ENCODE measurements at regions not wholly inside any gene's neighbourhood (a gene's known extent, or its start where the extent isn't known, plus 50 kb on each side); places are given as distances from the start of the nearest gene placed in this dataset.

- Histone ChIP-seq H3K4me3 (ENCODE audit: severe bottlenecking) (no peak overlapping the region), H3K4me1 (ENCODE audit: insufficient read depth, poor library complexity, severe bottlenecking) (peaks cover 41% of the 10 kb centered on the region), H3K27me3 (ENCODE audit: insufficient read depth, poor library complexity, severe bottlenecking) (no peaks in the 10 kb centered on the region), H3K9me3 (ENCODE audit: severe bottlenecking) (no peaks in the 10 kb centered on the region), H3K36me3 (ENCODE audit: low read depth) (no peaks in the 10 kb centered on the region), H3K27ac (ENCODE audit: poor library complexity, severe bottlenecking) (no peak overlapping the region)
- TF ChIP-seq, protein P1, sequence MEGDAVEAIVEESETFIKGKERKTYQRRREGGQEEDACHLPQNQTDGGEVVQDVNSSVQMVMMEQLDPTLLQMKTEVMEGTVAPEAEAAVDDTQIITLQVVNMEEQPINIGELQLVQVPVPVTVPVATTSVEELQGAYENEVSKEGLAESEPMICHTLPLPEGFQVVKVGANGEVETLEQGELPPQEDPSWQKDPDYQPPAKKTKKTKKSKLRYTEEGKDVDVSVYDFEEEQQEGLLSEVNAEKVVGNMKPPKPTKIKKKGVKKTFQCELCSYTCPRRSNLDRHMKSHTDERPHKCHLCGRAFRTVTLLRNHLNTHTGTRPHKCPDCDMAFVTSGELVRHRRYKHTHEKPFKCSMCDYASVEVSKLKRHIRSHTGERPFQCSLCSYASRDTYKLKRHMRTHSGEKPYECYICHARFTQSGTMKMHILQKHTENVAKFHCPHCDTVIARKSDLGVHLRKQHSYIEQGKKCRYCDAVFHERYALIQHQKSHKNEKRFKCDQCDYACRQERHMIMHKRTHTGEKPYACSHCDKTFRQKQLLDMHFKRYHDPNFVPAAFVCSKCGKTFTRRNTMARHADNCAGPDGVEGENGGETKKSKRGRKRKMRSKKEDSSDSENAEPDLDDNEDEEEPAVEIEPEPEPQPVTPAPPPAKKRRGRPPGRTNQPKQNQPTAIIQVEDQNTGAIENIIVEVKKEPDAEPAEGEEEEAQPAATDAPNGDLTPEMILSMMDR (IDR thresholded peaks at IDR 0.05; ENCODE audit: poor library complexity, severe bottlenecking): no peak
- ATAC-seq (ENCODE audit: low read depth) (no peak), DNase-seq (ENCODE audit: low spot score) (no peak)
These were observed 495.6 kb upstream of the ZEB2 start for GRCh38 chr2:145015561-145015960.

DNA sequence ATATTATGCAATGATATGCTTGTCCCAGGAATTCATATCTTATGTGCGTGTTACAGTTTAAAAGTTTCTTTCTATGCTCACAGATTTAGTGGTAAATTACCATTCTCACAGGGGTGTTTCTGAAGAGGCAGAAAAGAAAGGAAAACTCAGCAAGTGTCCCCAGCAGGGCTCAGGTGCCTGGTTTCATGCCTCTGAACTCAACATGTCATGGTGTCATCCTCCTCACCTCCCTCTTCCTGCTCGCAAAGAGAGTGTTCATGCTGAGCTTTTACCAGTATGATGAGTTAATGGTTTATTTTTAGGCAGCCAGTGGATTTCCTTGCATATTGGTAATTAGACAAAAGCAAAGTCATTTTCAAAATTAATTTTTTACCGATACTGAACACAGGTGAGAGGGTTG, 492.9 kb upstream of the ZEB2 start:
- no peak; the same call in 2 of the 3 replicates for ATAC-seq (ENCODE audit: low read depth)
- no peaks in the 10 kb centered on the region for H3K27me3 ChIP-seq (ENCODE audit: insufficient read depth, poor library complexity, severe bottlenecking)
- H3K9me3 ChIP-seq (ENCODE audit: severe bottlenecking): no peaks in the 10 kb centered on the region
- no peak overlapping the region for H3K4me3 ChIP-seq (ENCODE audit: severe bottlenecking)
- no peak for DNase-seq (ENCODE audit: low spot score)
- H3K4me1 ChIP-seq (ENCODE audit: insufficient read depth, poor library complexity, severe bottlenecking): peaks cover 56% of the 10 kb centered on the region
- no peaks in the 10 kb centered on the region for H3K36me3 ChIP-seq (ENCODE audit: low read depth)
- H3K27ac ChIP-seq (ENCODE audit: poor library complexity, severe bottlenecking): peak overlapping the region; percentile 96
- TF ChIP-seq, protein P1 (IDR thresholded peaks at IDR 0.05; ENCODE audit: poor library complexity, severe bottlenecking): no peak

- Histone ChIP-seq H3K9me3 (ENCODE audit: severe bottlenecking) (no peaks in the 10 kb centered on the region), H3K27ac (ENCODE audit: poor library complexity, severe bottlenecking) (peak overlapping the region; percentile 96), H3K4me1 (ENCODE audit: insufficient read depth, poor library complexity, severe bottlenecking) (peaks cover 58% of the 10 kb centered on the region), H3K4me3 (ENCODE audit: severe bottlenecking) (no peak overlapping the region), H3K27me3 (ENCODE audit: insufficient read depth, poor library complexity, severe bottlenecking) (no peaks in the 10 kb centered on the region), H3K36me3 (ENCODE audit: low read depth) (no peaks in the 10 kb centered on the region)
- TF ChIP-seq, protein P1 (IDR thresholded peaks at IDR 0.05; ENCODE audit: poor library complexity, severe bottlenecking): no peak
- DNase-seq (ENCODE audit: low spot score) (peak; percentile 61), ATAC-seq (ENCODE audit: low read depth) (peak; percentile 82)
These were observed 492.3 kb upstream of the ZEB2 start for GRCh38 chr2:145012214-145012670.

- no peaks in the 10 kb centered on the region for H3K9me3 ChIP-seq (ENCODE audit: severe bottlenecking)
- no peak for ATAC-seq (ENCODE audit: low read depth)
- no peaks in the 10 kb centered on the region for H3K36me3 ChIP-seq (ENCODE audit: low read depth)
- no peak for DNase-seq (ENCODE audit: low spot score)
- TF ChIP-seq, protein P1 (IDR thresholded peaks at IDR 0.05; ENCODE audit: poor library complexity, severe bottlenecking): no peak
- H3K4me3 ChIP-seq (ENCODE audit: severe bottlenecking): no peak overlapping the region
- H3K27ac ChIP-seq (ENCODE audit: poor library complexity, severe bottlenecking): no peak overlapping the region
- peaks cover 56% of the 10 kb centered on the region for H3K4me1 ChIP-seq (ENCODE audit: insufficient read depth, poor library complexity, severe bottlenecking)
- H3K27me3 ChIP-seq (ENCODE audit: insufficient read depth, poor library complexity, severe bottlenecking): no peaks in the 10 kb centered on the region
These were observed 490.7 kb upstream of the ZEB2 start for GRCh38 chr2:145010635-145011034.

DNA sequence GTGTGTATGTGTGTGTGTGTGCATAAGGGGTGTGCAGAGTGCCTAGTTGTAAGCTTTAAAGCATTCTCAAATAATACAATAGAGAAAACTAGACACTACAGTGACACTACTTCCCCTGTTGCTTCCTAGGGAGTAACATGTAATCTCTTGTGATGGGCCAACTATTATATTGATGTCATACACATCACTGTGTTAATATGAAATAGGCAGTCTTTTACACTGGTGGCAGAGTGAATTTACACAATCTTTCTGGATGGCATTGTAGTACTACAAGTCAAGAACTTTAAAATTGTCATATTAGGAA, 488.0 kb upstream of the ZEB2 start:
- no peak for DNase-seq (ENCODE audit: low spot score)
- Histone ChIP-seq H3K4me3 (ENCODE audit: severe bottlenecking) (no peak overlapping the region), H3K4me1 (ENCODE audit: insufficient read depth, poor library complexity, severe bottlenecking) (peaks cover 45% of the 10 kb centered on the region), H3K36me3 (ENCODE audit: low read depth) (no peaks in the 10 kb centered on the region), H3K9me3 (ENCODE audit: severe bottlenecking) (no peaks in the 10 kb centered on the region), H3K27ac (ENCODE audit: poor library complexity, severe bottlenecking) (peak overlapping the region; percentile 98), H3K27me3 (ENCODE audit: insufficient read depth, poor library complexity, severe bottlenecking) (no peaks in the 10 kb centered on the region)
- ATAC-seq (ENCODE audit: low read depth): no peak
- TF ChIP-seq, protein P1 (IDR thresholded peaks at IDR 0.05; ENCODE audit: poor library complexity, severe bottlenecking): no peak

All from RWPE2 (cell line).